Right lung (tissue), 2 donors: ENCODE measurements at regions not wholly inside any gene's neighbourhood (a gene's known extent, or its start where the extent isn't known, plus 50 kb on each side); places are given as distances from the start of the nearest gene placed in this dataset.

Source experiments
- DNase-seq, 2 donors: peaks; one replicate each; pipeline ENCODE4 v3.0.0-alpha.2; 2013

- no peak for DNase-seq
Observed at GRCh38 chr18:55849391-55849790, 261.4 kb upstream of the TCF4 start.

GRCh38 chr18:55847960-55848359, 260.0 kb upstream of the TCF4 start:
- DNase-seq, result no peak

GRCh38 chr18:55845221-55845620, 257.2 kb upstream of the TCF4 start:
- DNase-seq, result no peak

- no peak for DNase-seq
Observed at GRCh38 chr18:55844382-55844781, 256.4 kb upstream of the TCF4 start.

GRCh38 chr18:55841314-55841713, 253.3 kb upstream of the TCF4 start:
- no peak for DNase-seq

GRCh38 chr18:55840601-55841170, 252.7 kb upstream of the TCF4 start:
- no peak for DNase-seq

- no peak for DNase-seq
Observed at GRCh38 chr18:55839343-55839742, 251.4 kb upstream of the TCF4 start.

- no peak for DNase-seq
Observed at GRCh38 chr18:55838841-55839240, 250.8 kb upstream of the TCF4 start.

GRCh38 chr18:55838319-55838718, 250.3 kb upstream of the TCF4 start:
- DNase-seq, result no peak

GRCh38 chr18:55833543-55833942, 245.6 kb upstream of the TCF4 start:
- DNase-seq, result no peak

- DNase-seq, result no peak
Observed at GRCh38 chr18:55830544-55830943, 242.6 kb upstream of the TCF4 start.

GRCh38 chr18:55821219-55821618, 233.2 kb upstream of the TCF4 start:
- no peak for DNase-seq

- no peak for DNase-seq
Observed at GRCh38 chr18:55819448-55819847, 231.5 kb upstream of the TCF4 start.

GRCh38 chr18:55818284-55818683, 230.3 kb upstream of the TCF4 start:
- no peak for DNase-seq

GRCh38 chr18:55811925-55812324, 223.9 kb upstream of the TCF4 start:
- no peak for DNase-seq

- no peak for DNase-seq
Observed at GRCh38 chr18:55805666-55806065, 217.7 kb upstream of the TCF4 start.

- DNase-seq, result no peak
Observed at GRCh38 chr18:55795101-55795669, 207.2 kb upstream of the TCF4 start.

GRCh38 chr18:55794288-55795052, 206.5 kb upstream of the TCF4 start:
- no peak for DNase-seq

- DNase-seq, result no peak
Observed at GRCh38 chr18:55790296-55790695, 202.3 kb upstream of the TCF4 start.

- DNase-seq, result no peak
Observed at GRCh38 chr18:55787536-55788073, 199.6 kb upstream of the TCF4 start.

- DNase-seq, result no peak
Observed at GRCh38 chr18:55786651-55787272, 198.8 kb upstream of the TCF4 start.

- DNase-seq, result no peak
Observed at GRCh38 chr18:55783921-55784320, 195.9 kb upstream of the TCF4 start.

- peak; percentile 42 to 64 for DNase-seq
Observed at GRCh38 chr18:55781481-55781957, 193.5 kb upstream of the TCF4 start.
